Kidney epithelial cell (primary cell): ENCODE measurements at regions not wholly inside any gene's neighbourhood (a gene's known extent, or its start where the extent isn't known, plus 50 kb on each side); places are given as distances from the start of the nearest gene placed in this dataset.
"Not testable (repeated sequence)": the region's sequence is repeated elsewhere in the genome, so short reads cannot be mapped to it uniquely, and the experiment has no call there.

Experiments used
- DNase-seq: peaks from one replicate; pipeline ENCODE4 v3.0.0-alpha.2; 2010; ENCODE audit warnings: low read depth
- H3K27me3 ChIP-seq: 2 replicates; pipeline ENCODE4 v1.6.0; 2011; ENCODE audit warnings: low read length; ENCODE audit not compliant: control insufficient read depth, insufficient read depth
- H3K36me3 ChIP-seq: 2 replicates; pipeline ENCODE4 v1.5.1; 2011; ENCODE audit warnings: low read length; ENCODE audit not compliant: control insufficient read depth, insufficient read depth
- H3K4me3 ChIP-seq: 2 replicates; pipeline ENCODE4 v1.5.1; 2011; ENCODE audit warnings: low read depth, mild to moderate bottlenecking, control low read depth, low read length
- CTCF ChIP-seq: IDR thresholded peaks from 2 replicates; pipeline ENCODE4 v1.5.1; 2011; ENCODE audit warnings: mild to moderate bottlenecking, moderate library complexity, low read length, control low read depth, inconsistent platforms; ENCODE audit not compliant: insufficient read depth, poor library complexity, severe bottlenecking

- TF ChIP-seq CTCF: no peak
- no peak overlapping the region for H3K4me3 ChIP-seq
- peaks cover 8% of the 10 kb centered on the region for H3K27me3 ChIP-seq
- H3K36me3 ChIP-seq: no peaks in the 10 kb centered on the region
- DNase-seq: no peak
Measured at GRCh38 chr1:229862017-229862774, 204.8 kb upstream of the GALNT2 start.

GRCh38 chr1:229863651-229864545 lies 203.1 kb upstream of the GALNT2 start:
- DNase-seq: no peak
- Histone ChIP-seq H3K4me3 (no peak overlapping the region), H3K36me3 (no peaks in the 10 kb centered on the region), H3K27me3 (peaks cover 8% of the 10 kb centered on the region)
- TF ChIP-seq CTCF: no peak

- DNase-seq: no peak
- Histone ChIP-seq H3K27me3 (peaks cover 8% of the 10 kb centered on the region), H3K36me3 (no peaks in the 10 kb centered on the region), H3K4me3 (no peak overlapping the region)
- no peak for TF ChIP-seq CTCF
Measured at GRCh38 chr1:229864686-229865230, 202.3 kb upstream of the GALNT2 start.

- not testable (repeated sequence) for H3K27me3 ChIP-seq, DNase-seq
Measured at GRCh38 chr1:229865321-229865720, 201.7 kb upstream of the GALNT2 start.

GRCh38 chr1:229867726-229868125 lies 199.3 kb upstream of the GALNT2 start:
- Histone ChIP-seq H3K36me3 (no peaks in the 10 kb centered on the region), H3K4me3 (no peak overlapping the region), H3K27me3 (peaks cover 14% of the 10 kb centered on the region)
- no peak for TF ChIP-seq CTCF
- no peak for DNase-seq

More at GRCh38 chr1:229865321-229865720, 201.7 kb upstream of the GALNT2 start:
- H3K4me3 ChIP-seq, H3K36me3 ChIP-seq: not testable (repeated sequence)

GRCh38 chr1:229869240-229869639 lies 197.8 kb upstream of the GALNT2 start:
- Histone ChIP-seq H3K27me3 (peaks cover 7% of the 10 kb centered on the region), H3K4me3 (no peak overlapping the region), H3K36me3 (no peaks in the 10 kb centered on the region)
- no peak for TF ChIP-seq CTCF
- DNase-seq: no peak
